IPS DF 19.7 (cell line): ENCODE measurements at regions not wholly inside any gene's neighbourhood (a gene's known extent, or its start where the extent isn't known, plus 50 kb on each side); places are given as distances from the start of the nearest gene placed in this dataset.
"Not testable (repeated sequence)": the region's sequence is repeated elsewhere in the genome, so short reads cannot be mapped to it uniquely, and the experiment has no call there.

Experiments used
- DNase-seq: peaks from one replicate; pipeline ENCODE4 v3.0.0-alpha.2; 2013; ENCODE audit warnings: low read depth, low spot score

DNA sequence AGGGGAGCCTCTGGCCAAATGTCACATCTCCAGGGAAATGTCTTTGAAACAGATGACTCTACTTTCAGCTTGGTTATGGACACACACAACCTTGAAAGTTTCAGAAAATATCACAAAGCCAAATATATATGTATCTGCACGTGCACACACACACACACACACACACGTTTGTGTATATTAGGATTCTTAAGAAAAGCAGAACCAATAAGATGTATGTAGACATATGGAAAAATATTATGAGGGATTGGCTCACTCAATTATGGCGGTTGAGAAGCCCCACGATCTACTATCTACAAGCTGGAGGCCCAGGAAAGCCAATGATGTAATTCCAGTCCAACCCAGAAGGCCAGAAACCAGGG, 194.9 kb downstream of the PALM2AKAP2 start:
- DNase-seq = no peak

DNA sequence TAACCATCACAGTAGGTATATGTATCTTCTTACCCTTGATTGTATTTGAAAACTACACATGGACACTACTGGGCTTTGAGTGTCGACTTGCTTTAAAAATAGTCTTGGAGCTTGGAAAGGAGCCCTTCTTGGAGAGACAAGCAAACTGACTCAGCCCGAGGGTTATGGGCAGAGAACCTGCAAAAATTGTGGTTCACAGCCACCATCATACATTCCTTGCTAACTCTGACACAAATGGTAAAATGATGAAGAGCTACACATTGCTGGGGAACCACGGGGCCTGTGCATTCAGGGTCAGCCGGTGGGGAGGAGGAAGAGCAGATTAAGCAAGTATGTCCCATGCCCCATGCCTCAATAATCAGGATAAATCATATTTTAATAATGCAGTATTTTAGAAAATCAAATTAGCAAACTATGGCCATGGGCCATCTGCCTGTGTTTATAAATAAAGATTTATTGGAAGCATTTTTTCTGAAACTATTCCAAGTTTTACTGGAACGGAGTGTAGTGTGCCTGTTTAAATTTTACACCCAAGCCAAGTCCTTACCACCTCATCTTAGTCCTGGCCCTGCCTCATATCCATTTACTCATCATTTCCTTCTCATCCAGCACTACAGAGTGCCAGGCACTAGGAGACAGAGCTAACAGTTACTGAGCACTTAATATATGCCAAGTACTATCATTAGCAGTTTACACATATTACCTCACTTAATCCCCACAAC, 195.7 kb downstream of the PALM2AKAP2 start:
- no peak for DNase-seq

DNA sequence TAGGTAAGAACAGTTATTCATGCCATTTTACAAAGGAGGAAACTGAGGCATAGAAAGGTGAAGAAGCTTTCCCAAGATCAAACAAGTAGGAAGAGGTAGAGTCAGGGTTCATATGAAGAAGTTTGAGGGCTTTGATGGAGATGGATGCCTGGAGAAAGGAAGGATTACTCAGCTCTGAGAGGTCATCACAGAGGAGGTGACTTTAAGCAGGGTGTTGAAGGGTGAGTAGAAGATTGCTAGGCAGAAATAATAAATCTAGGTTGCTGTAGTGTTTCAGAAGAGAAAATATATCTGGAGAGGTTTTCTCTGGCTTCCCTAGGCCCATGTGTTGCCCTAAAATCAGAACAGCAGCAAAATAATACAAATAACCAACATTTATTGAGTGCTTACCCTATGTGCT, 196.3 kb downstream of the PALM2AKAP2 start:
- no peak for DNase-seq

DNA sequence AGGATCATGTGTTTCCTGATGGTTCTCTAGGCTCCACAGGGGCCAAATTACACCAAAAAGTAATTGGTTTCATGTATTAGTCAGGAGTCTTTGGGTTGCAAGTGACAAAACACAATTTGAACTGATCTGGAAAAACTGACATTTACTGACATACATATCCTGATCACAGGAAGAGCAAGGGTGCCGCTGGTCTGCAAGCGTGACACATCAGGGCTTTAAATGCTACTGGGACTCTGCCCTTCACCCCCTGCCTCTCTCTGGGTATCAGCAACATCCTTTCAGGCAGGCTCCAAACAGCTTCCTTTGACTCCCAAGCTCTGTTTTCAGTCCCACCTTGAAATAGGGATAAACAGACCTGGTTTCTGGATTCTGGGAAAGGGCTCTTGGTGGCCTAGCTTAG, 197.5 kb downstream of the PALM2AKAP2 start:
- no peak for DNase-seq

DNA sequence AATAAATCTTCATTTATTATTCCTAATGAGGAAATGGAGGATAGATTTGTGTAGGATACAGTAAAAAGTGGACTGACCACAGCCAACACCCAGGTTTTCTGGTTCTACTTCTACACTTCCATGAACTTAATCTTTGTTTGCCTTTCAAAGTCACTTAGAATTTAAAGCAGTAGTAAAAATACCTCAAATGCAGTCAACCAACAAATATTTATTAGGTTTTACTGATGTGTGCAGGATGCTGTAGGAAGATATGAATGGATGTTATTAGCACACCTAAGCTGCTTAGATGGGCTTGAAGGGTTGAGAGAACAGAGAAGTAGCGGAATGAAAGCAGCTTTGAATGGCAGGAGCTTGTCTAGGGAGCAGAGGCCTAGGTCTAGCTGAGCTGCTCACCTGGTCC, 201.1 kb downstream of the PALM2AKAP2 start:
- no peak for DNase-seq

DNA sequence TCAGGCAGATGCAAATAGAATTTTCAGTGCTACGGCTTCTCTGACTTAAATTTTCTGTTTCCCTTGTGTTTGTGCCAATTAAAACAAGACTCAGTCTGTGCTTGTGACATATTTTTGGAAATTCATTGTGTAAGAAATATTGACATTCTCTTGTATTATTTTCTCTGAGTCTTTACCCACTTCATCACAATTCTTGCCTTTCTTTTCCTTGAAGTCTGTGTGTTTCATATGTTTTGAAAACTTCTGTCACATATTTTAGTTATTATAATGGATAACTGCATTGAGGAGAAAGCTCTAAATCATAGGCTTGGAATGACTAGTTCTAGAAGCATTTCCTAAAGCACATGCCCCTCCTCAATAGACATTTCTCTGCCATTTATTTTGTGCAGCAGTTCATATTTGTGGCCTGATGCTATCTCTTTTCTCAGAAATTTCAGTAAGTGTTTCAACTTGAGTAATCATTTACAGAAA, 206.6 kb downstream of the PALM2AKAP2 start:
- DNase-seq = no peak

DNA sequence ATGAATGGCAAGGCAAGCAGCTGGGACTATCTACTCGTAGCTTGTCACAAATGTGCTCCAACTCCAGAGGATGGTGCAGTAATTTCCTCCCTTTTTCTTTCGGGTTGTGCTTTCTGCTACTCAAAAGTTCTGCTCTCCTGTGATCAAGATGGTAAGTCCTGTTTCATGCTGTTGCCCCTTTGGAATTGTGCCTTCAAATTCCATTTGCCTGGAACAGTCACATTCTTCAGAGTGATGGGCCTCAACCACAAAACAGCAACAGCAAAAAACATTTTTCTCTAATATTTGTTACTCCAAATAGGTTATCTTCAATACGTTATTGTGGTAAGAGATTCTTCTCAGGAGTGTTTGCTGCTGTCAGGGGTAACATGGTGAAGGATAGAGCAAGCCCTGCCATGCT, 209.3 kb downstream of the PALM2AKAP2 start:
- no peak for DNase-seq

DNA sequence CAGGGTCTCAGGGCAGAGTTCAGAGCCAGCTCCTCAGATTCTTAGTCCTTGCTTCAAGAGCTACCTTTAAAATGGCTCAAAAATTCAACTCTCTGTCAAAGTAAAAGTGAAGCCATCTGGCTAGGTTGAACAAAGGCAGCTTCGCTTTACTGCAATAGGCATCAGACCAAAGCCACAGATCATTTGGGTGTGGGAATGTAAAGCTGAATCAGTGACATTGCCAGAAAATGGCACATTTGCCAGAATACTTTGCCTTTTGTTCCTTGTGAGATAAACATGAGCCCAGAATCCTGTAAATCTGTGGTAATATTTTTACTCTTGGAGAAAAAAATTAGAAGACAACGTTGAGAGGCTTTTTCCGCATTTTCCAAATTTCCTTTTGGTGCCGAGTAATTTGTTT, 210.5 kb downstream of the PALM2AKAP2 start:
- no peak for DNase-seq

DNA sequence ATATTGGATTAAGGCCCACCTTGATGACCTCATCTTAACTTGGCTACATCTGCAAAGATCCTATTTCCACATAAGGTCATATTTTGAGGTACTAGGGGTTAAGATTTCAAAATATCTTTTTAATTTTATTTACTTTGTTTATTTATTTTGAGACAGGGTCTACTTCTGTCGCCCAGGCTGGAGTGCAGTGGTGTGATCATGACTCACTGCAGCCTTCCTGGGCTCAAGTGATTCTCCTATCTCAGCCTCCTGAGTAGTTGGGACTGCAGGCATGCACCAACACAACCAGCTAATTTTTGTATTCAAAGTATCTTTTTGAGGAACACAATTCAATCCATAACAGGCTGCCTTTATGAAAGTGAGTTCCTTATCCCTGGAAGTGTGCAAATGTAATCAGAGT, 212.3 kb downstream of the PALM2AKAP2 start:
- no peak for DNase-seq

DNA sequence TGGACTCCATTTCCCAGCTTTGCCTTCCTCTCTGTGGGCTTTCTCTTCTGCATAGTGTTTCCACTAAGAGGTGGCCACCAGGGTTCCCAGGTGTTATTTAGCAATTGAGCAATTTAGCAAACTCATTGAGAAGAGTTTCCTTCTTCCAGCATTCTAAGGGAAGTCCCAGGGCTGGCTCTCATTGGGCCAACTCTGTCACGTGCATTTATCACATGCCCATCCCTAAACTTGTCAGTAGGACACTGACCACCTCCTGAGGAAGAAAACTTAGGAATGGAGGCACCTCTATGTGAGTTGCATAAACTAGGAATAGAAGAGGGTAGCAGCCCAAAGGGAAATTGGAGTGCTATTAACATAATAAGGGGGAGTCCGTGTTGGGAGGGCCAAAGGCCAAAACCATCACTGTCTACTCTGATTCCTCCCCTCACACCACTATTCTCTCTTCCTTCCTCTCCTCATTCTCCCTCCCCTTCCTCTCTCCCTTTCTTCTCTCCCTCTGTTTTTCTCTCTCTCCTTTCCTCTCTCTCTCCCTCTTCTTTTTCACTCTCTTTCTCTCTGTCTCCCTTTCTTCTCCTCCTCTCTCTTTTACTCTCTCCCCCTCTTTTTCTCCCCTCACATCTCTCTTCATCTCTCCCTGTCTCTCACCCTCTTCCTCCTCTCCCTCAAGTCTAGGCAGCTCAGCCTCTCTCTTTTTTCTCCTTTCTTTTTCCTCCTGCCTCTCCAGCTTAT, 213.4 kb downstream of the PALM2AKAP2 start:
- DNase-seq = no peak

DNA sequence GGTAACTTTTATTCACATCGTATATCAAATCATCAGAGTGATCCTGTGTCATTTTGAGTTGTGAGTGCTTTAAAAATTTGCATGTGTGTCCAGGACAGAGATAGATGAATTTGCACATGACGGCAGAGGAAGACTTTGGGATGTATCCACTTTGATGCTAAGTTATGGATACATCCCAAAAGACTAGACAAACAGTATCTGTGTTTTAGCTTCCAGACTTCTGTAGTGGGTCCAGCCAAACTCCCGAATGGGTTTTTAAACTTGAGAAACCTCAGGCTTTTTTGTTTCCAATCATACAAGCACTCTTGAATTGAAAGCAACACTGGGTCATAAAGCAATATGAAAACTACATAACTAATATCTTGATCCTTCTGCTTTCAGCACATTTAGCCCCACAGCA, 213.8 kb downstream of the C9orf152 start:
- DNase-seq = no peak

DNA sequence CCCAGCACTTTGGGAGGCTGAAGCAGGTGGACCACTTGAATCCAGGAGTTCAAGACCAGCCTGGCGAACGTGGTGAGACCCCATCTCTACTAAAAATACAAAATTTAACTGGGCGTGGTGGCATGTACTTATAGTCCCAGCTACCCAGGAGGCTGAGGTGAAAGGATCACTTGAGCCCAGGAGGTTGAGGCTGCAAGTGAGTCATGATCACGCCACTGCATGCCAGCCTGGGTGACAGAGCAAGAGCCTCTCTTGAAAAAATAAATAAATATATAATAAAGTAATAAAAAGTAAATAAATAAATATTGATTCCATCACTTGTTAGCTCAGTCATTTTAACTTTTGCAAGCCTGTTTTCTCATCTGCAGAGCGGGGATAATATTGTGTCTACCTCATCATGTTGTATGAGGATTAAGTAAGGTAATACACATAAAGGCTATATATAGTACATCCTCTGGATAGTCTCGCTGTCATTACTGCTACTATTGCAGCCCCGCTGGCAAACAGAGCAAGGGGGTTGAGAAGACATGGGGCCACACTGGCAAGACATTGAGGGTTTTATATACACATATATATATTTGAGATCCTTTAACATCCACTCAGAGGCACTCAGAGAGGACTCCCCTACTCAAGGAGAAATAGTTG, 210.9 kb downstream of the C9orf152 start:
- DNase-seq = no peak

DNA sequence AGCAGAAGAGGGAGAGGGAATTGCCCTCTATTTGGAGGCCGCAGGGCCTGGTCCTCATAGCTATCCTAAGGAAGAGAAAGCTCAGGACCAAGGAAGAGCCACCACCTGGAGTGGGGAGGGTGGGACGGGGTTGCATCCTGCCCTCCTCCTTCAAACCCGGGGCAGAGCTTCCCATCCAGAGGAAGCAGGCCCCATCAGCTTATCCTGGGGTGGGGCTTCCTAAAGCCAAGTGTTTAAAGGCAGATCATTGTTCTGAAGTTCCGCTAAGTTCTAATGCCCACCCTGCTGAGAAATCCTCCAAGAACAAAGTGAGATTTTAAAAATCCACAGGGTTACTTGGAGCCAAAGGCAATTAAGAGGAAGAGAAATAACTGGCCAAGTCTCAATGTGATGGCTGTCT, 210.3 kb downstream of the C9orf152 start:
- no peak for DNase-seq

DNA sequence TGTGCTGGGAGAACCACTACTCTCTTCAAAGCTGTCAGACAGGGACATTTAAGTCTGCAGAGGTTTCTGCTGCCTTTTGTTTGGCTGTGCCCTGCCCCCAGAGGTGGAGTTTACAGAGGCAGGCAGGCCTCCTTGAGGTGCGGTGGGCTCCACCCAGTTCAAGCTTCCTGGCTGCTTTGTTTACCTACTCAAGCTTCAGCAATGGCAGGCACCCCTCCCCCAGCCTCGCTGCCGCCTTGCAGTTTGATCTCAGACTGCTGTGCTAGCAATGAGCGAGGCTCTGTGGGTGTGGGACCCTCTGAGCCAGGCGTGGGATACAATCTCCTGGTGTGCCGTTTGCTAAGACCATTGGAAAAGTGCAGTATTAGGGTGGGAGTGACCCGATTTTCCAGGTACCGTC, 202.4 kb downstream of the C9orf152 start:
- DNase-seq = not testable (repeated sequence)

DNA sequence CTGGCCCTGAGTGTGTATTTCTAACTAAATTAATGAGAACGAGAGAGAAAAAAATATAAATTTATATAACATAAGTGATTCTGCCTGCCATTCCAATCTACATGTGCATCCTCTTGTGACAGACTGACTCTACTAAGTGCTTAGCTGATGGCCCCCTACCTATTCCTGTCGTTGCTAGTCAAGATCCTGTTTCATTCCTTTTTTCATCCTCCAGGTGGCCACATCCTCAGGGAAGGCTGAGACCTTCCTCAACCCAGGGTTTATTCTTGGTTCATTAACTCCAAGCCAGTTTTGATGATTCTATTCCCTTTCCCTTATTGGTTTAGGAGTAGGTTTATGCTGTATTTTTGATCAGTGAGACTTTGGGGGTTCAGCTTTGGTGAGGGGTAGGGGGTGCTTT, 201.3 kb downstream of the C9orf152 start:
- no peak for DNase-seq

DNA sequence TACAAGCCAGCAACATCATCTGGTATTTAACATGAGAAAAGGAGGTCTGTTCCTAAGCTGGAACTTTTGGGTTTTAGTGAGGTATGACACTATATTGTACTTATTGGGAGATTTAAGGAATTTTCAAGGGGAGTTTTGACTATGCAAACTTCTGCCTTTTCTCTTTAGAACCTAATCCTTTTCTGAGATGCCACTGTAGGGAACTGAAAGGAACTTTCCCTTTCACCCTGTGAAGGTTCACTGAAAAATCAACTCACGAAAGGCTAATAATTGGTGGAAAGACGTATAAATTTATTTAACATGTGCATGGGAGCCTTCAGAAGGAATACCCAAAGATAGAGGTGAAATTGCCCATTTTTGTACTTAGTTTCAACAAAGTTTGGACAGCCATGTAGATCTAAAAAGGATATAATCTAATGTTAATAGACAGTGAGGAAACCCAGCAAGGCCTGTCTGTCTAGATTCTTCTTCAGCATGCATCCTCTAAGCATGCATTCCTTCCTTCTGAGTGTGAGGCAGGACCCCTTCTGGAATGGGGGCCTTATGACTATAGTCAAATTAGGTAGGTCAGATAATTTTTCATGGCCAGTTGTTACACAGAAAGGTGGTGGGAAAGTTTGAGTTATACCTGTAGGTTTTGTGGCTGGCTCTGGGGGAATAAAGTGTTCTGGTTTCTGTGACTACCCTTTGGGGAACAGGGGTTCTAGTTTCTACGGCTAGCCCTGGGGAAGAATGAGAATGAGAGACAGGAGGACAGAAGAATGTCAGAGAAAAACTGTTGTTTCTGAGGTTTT, 200.3 kb downstream of the C9orf152 start:
- no peak for DNase-seq

DNA sequence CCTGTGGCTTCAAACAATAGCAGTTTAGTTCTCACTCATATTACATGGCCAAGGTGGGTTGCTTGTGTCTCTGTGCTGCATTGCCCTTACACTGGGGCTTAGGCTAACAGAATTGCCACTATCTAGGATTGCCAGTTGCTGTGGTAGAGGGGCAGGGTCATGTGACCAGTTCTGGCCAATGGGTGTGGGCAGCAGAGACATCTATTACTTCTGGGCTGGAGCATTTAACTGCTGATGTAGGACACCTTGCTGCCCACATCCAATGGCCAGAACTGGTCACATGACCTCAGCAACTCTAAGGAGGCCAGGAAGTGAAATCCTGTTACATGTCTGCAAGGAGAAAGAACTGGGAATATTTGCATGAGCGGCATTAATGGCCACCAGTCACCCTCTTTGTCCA, 199.3 kb downstream of the C9orf152 start:
- DNase-seq = no peak

DNA sequence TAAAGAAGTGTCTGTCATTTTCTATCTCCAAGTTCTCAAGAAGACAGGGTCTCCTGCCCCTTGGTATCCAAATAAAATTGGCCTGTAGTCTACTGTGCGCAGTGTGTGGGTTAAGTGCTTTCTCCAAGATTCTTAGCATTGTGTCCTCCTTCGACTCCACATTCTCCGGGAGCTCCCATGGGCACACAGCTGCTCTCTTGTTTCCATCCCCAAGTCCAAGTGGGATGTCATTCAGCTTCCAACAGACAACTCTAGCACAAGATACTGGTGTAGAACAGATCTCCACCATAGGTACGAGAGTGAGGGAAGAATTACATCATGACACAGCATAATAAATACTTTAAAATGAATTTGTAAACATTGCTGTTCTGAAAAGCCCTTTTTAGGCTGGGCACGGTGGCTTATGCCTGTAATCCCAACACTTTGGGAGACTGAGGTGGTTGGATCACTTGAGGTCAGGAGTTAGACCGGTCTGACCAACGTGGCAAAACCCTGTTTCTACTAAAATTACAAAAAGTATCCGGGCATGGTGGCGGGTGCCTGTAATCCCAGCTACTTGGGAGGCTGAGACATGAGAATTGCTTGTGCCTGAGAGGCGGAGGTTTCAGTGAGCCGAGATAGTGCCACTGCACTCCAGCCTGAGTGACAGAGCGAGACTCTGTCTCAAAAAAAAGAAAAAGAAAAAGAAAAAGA, 196.2 kb downstream of the C9orf152 start:
- no peak for DNase-seq

DNA sequence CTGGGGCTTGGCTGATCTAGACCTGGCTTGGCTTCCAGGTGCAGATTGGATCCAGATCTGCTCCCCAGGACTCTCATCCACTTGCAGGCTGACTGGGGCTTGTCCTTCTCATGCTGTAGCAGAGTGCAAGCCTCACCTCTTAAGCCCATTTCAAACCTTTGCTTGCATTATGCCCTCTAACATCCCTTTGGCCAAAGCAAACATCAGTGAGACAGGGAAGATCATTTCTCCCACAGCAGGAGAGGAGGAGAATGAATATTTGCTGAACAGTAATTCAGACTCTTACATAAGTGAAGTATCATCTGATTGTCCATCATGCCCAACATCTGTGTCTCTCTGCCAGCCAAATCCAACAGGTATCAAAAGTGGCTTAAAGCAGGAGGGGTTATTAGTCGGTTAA, 194.9 kb downstream of the C9orf152 start:
- no peak for DNase-seq

DNA sequence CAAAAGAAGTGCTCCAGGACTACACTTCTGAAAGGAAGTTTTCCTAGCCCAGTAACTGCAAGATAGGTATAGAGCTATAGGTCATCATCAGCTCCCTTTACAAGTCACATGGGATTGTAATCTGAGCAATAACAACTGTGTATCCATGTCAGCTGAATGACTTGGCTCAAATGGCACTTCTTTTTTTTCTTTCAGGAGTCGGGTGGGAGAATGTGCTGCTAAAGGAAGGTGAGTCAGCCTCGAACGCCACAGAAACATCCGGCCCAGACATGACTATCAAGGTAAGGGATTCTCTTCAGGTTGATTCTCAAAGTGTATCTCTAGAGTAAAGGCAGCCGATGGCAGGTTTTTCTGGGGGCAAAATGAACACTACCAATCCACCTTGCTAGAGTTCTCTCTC, 192.2 kb downstream of the C9orf152 start:
- no peak for DNase-seq

DNA sequence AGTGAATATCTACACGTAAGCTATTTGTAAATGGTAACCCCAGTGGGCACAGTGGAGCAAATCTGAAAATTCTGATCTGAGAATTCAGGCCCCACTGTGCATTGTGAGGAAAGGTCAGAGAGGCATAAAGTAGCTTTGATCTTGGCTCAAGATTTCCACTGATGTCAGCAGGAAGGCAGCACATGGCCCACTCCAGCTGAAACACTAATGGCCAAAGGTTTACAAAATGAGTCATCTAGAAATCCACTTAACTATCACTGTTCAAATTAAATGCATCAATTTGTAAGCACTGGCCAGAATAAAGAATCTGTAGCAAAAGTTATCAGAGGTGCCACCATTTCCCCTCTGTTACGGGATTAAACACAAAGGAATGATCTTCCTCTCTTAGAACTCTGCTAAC, 191.6 kb downstream of the C9orf152 start:
- DNase-seq = no peak
